GM12891 (cell line): ENCODE measurements at regions not wholly inside any gene's neighbourhood (a gene's known extent, or its start where the extent isn't known, plus 50 kb on each side); places are given as distances from the start of the nearest gene placed in this dataset.

Source experiments
- PAX5 ChIP-seq: IDR thresholded peaks from 2 replicates; pipeline ENCODE4 v1.6.1; 2011; ENCODE audit warnings: low read length, moderate library complexity, mild to moderate bottlenecking; ENCODE audit not compliant: insufficient read depth, severe bottlenecking
- POLR2A ChIP-seq: IDR thresholded peaks from 2 replicates; pipeline ENCODE4 v1.6.1; 2011; ENCODE audit warnings: low read depth, low read length, control low read depth
- POLR2AphosphoS5 ChIP-seq: IDR thresholded peaks from 2 replicates; pipeline ENCODE4 v1.6.1; 2011; ENCODE audit warnings: low read depth, low read length, control low read depth
- POU2F2 ChIP-seq: IDR thresholded peaks from 2 replicates; pipeline ENCODE4 v1.6.1; 2011; ENCODE audit warnings: low read depth, mild to moderate bottlenecking, control low read depth, low read length, moderate library complexity
- TAF1 ChIP-seq: IDR thresholded peaks from 2 replicates; pipeline ENCODE4 v1.6.1; 2011; ENCODE audit warnings: low read depth, low read length, control low read depth

- TF ChIP-seq PAX5 (no peak), POLR2A (no peak), POLR2AphosphoS5 (no peak), TAF1 (no peak), POU2F2 (no peak)
These were observed 1339.3 kb upstream of the GOT2 start for GRCh38 chr16:60073376-60073775.
